ENCODE measurements at regions not wholly inside any gene's neighbourhood (a gene's known extent, or its start where the extent isn't known, plus 50 kb on each side); places are given as distances from the start of the nearest gene placed in this dataset.

- TF ChIP-seq REST (IDR thresholded peaks at IDR 0.05; ENCODE audit: insufficient read depth in 1 of 2, low read depth in 2 of 2, low read length in 2 of 2) (no peak), POLR2AphosphoS5 (IDR thresholded peaks at IDR 0.05; ENCODE audit: low read depth, low read length) (no peak)
These were observed 145.9 kb downstream of the PRELID2 start for GRCh38 chr5:145689235-145689634.
